ENCODE measurements at regions not wholly inside any gene's neighbourhood (a gene's known extent, or its start where the extent isn't known, plus 50 kb on each side); places are given as distances from the start of the nearest gene placed in this dataset.

DNA sequence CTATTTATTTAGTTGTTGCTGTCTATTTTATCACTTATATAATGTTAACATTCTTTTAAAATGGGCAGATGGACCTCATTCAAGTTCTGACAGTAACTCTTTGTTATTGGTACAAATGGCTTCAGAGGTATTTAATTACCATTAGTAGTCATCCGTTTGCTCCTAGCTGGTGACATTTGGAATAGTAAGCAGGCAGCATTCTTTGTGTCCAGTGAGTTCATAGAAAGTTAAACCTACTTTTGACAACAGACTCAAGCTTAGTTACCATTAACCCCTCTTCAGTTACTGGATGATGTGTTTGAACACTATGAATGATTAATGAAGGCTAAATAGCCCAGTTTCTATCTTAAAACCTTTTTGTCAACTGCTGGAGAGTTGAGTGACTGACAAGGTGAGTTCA is 500.7 kb upstream of the ATP11B start:
- Mint-ChIP-seq H3K36me3 (ENCODE audit: low read depth) (no peaks in the 10 kb centered on the region), H3K27ac (no peak overlapping the region), H3K27me3 (no peaks in the 10 kb centered on the region), H3K4me3 (no peak overlapping the region), H3K4me1 (no peaks in the 10 kb centered on the region), H3K9me3 (no peaks in the 10 kb centered on the region)
- DNase-seq: no peak
- POLR2A ChIA-PET: no interaction called here
- CTCF ChIA-PET: no interaction called here

DNA sequence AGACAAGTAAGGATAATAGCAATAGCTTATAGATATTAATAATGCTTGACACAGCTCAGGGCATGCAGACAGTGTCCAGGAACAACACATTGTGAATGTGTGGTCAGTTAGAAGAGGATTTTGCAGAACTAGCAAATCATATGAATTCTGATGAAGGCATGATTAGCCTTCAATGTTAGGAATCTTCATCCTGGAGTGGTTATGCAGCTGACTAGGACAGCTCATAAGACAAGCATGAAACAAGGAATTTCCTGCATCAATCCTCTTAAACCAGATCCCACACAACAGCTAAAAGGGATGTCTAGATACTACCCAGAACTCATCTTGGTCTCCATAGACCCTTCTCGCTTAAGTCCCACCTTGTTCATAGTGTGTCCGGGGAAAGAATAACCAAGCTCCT is 499.0 kb upstream of the ATP11B start:
- Mint-ChIP-seq H3K36me3 (ENCODE audit: low read depth) (no peaks in the 10 kb centered on the region), H3K4me1 (no peaks in the 10 kb centered on the region), H3K27me3 (no peaks in the 10 kb centered on the region), H3K27ac (no peak overlapping the region), H3K4me3 (no peak overlapping the region), H3K9me3 (no peaks in the 10 kb centered on the region)
- no peak for DNase-seq
- ChIA-PET CTCF (no interaction called here), POLR2A (no interaction called here)

DNA sequence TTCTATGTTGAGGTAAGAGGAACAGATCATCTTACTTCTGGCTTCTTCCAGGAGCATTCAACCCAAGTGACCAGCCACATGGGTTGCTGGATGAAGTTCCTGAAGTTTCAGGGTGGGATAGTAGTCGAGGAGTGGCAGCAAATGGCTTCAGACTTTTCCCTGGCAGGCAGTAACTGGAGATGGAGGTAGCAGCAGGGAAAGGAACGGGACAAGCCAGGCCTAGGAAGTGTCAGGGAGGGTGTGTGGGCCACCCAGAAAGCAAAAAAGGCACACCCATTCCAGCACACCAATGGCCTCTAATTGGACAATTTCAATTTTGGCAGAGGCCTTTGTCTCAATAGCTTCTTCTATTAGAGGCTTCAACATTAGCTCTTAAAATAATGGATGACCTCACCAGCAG is 498.6 kb upstream of the ATP11B start:
- ChIA-PET CTCF (no interaction called here), POLR2A (no interaction called here)
- Mint-ChIP-seq H3K4me1 (no peaks in the 10 kb centered on the region), H3K9me3 (no peaks in the 10 kb centered on the region), H3K36me3 (ENCODE audit: low read depth) (no peaks in the 10 kb centered on the region), H3K27ac (no peak overlapping the region), H3K4me3 (no peak overlapping the region), H3K27me3 (no peaks in the 10 kb centered on the region)
- no peak for DNase-seq

DNA sequence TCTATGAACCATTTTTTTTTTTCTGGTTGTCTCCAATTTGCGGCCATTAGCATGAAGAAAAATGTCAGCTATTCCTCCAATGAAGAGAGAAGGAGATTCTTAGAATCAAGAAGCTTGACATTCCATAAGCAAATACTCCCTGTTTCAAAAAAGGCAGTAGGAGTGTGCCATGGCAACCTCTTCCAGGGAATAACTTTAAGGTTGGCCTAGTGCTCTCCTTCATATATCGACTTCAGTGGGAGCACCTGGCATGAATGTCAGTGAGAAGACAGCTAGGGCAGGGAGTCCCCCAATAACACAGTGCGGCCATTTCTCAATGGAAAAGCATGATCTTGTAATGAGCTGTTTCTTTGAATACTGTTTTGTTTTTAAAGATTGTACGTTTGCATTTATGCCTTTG is 493.0 kb upstream of the ATP11B start:
- H3K9me3 Mint-ChIP-seq: no peaks in the 10 kb centered on the region
- H3K27me3 Mint-ChIP-seq: no peaks in the 10 kb centered on the region
- no peak for DNase-seq
- CTCF ChIA-PET: no interaction called here
- H3K27ac Mint-ChIP-seq: no peak overlapping the region
- POLR2A ChIA-PET: no interaction called here
- no peaks in the 10 kb centered on the region for H3K4me1 Mint-ChIP-seq
- H3K36me3 Mint-ChIP-seq (ENCODE audit: low read depth): no peaks in the 10 kb centered on the region
- H3K4me3 Mint-ChIP-seq: no peak overlapping the region

DNA sequence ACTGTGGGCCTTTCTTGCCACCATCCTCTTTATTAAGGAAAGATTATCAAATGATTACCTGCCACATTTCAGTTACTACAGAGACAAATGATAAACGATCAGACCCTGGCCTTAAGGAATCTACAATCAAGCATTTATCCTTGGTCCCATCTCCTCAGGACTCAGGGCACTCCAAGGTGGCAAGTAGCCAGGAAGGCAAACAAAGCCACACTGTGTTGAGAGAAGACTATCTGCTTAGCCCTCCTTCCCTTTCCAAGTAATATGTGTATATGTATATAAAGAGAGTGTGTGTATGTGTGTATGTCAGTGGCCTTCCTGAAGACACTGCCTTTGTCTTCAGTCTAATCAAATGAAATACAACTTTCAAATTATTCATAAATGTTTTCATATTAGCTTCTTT is 490.1 kb upstream of the ATP11B start:
- DNase-seq: no peak
- Mint-ChIP-seq H3K27ac (no peak overlapping the region), H3K4me3 (no peak overlapping the region), H3K36me3 (ENCODE audit: low read depth) (no peaks in the 10 kb centered on the region), H3K27me3 (no peaks in the 10 kb centered on the region), H3K9me3 (no peaks in the 10 kb centered on the region), H3K4me1 (no peaks in the 10 kb centered on the region)
- ChIA-PET POLR2A (no interaction called here), CTCF (interaction anchor here (1.6 kb wide), 1 partner anchor 14 kb away, joined by 4 read pairs; no protein-coding TSS in a partner anchor)

DNA sequence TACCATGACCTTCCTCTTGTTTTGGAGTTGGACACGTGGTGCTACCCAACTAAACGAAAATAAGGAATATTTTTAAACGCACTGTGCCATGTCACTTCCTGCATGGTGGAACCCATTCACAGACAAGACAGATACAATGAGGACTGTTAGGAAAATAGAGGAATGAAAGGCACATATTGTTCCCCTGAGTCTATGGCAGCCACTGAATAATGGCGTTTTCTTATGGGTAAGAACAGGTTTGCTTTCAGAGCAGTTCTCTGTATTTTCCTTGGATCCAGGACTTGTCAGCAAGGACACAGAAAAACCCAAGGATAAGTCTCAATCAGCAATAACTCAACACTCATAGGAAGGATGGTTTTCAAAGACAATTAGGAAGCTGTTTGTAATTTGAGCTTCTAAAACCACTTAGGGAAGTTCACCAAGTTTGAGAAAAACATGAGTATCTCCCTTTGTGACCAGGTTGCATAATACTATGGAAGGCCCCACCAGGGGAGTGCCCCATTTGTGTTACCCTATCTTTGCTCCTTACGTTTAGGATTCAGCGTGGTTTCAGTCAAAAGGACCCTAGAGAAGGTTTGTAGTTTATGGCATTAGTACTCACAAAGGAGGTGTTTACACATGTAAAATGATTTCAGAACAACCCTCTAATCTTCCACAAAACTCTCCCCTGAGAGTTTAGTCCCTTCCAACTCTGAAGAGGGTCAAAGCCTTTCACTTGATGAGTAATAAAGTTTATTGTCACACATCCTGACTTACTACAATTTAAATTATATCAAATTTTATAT is 487.2 kb upstream of the ATP11B start:
- Mint-ChIP-seq H3K4me3 (no peak overlapping the region), H3K4me1 (no peaks in the 10 kb centered on the region), H3K9me3 (no peaks in the 10 kb centered on the region), H3K36me3 (ENCODE audit: low read depth) (no peaks in the 10 kb centered on the region), H3K27ac (no peak overlapping the region), H3K27me3 (no peaks in the 10 kb centered on the region)
- ChIA-PET CTCF (no interaction called here), POLR2A (no interaction called here)
- no peak for DNase-seq

DNA sequence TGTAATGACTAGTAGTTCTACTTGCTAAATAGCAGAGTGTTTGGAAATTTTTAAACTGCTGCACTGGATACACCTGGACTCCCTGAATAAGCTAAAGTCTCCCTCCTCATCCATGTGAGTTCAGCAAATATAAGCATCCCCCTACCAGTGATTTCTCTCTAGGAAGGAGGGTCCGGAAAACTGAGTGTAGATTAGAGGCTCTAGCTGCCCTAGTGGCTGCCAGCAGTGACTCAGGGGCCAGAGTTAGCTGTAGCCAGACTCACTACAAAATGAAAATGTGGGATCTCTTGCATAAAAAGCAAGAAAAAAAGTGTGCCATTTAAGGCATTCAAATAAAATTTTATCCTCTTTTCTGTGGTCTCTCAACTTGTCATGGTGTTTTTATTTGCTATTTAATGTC is 485.0 kb upstream of the ATP11B start:
- Mint-ChIP-seq H3K36me3 (ENCODE audit: low read depth) (no peaks in the 10 kb centered on the region), H3K4me1 (no peaks in the 10 kb centered on the region), H3K4me3 (no peak overlapping the region)

DNA sequence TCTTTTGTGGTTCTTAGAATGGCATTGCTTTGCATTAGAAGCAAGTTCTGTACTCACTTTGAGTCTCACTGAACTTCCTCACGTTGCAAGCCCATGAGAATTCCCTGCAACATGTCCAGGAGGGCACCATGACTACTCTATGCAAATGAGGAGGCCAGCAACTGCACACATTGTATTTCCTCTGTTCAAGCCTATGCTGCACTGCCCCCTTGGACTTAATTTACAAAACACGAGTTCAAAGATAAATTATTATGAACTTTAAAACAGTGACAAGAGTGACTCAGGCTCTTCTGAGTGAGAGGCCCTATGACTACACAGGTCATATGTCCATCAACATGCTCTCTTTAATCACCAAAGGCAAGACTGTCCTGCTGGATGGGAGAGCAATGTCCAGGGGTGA is 484.2 kb upstream of the ATP11B start:
- DNase-seq: no peak
- H3K4me1 Mint-ChIP-seq: no peaks in the 10 kb centered on the region
- POLR2A ChIA-PET: no interaction called here
- H3K27ac Mint-ChIP-seq: no peak overlapping the region
- H3K4me3 Mint-ChIP-seq: no peak overlapping the region
- no peaks in the 10 kb centered on the region for H3K27me3 Mint-ChIP-seq
- peaks cover 3% of the 10 kb centered on the region for H3K9me3 Mint-ChIP-seq
- no peaks in the 10 kb centered on the region for H3K36me3 Mint-ChIP-seq (ENCODE audit: low read depth)
- CTCF ChIA-PET: no interaction called here

More for the DNA sequence above, 485.0 kb upstream of the ATP11B start:
- H3K27ac Mint-ChIP-seq: no peak overlapping the region
- CTCF ChIA-PET: no interaction called here
- no peaks in the 10 kb centered on the region for H3K27me3 Mint-ChIP-seq
- POLR2A ChIA-PET: no interaction called here
- H3K9me3 Mint-ChIP-seq: peaks cover 3% of the 10 kb centered on the region
- no peak for DNase-seq

DNA sequence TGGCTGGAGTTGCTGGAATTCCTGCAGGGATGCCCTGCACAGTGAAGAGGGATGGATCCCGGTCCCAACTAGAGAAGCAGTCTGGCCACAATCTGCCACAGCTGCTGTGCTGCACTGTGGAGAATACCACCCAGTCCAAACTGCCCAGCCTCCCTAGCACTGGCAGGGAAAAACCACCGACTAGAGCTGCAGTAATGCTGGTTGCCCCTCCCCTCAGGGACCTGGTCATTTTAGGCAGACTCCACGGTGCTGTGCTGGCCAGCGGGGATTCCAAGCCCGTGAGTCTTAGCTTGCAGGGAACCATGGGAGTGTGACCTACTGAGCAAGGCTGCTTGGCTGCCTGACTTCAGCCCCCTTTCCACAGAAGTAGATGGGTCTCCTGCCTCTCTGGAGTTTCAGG is 478.0 kb upstream of the ATP11B start:
- no peak overlapping the region for H3K27ac Mint-ChIP-seq
- H3K9me3 Mint-ChIP-seq: peaks cover 13% of the 10 kb centered on the region
- H3K27me3 Mint-ChIP-seq: no peaks in the 10 kb centered on the region
- no peak for DNase-seq
- POLR2A ChIA-PET: no interaction called here
- CTCF ChIA-PET: no interaction called here
- H3K36me3 Mint-ChIP-seq (ENCODE audit: low read depth): no peaks in the 10 kb centered on the region
- H3K4me3 Mint-ChIP-seq: no peak overlapping the region
- no peaks in the 10 kb centered on the region for H3K4me1 Mint-ChIP-seq

DNA sequence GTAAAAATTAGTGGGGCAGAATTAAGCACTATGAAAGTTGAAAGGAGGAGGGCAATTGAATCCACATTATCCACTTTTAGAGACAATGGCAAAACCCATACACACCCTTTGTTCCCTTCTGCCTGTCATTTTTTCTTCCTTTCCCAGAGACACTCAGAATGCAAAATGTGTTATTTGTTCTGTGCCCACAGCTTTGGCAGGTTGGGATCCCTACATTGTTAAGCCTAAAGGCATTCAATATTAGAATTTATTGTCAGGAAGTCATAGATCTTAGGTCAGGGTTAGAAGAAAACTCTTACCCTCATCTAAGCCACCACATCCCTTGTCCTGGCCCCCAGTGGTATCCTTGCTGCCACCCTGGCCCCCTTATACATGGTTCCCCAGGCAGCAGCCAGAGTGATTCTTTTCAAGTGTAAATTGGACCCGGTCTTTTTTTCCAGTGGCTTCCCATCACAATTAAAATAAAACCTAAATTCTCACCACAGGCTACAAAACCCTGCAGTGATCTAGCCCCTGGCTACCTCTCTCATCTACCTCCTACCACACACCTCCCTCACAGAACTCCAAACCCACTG is 470.1 kb upstream of the ATP11B start:
- H3K9me3 Mint-ChIP-seq: peaks cover 12% of the 10 kb centered on the region
- DNase-seq: no peak
- H3K36me3 Mint-ChIP-seq (ENCODE audit: low read depth): no peaks in the 10 kb centered on the region
- ChIA-PET CTCF (no interaction called here), POLR2A (no interaction called here)
- H3K4me3 Mint-ChIP-seq: no peak overlapping the region
- H3K4me1 Mint-ChIP-seq: no peaks in the 10 kb centered on the region
- H3K27ac Mint-ChIP-seq: no peak overlapping the region
- no peaks in the 10 kb centered on the region for H3K27me3 Mint-ChIP-seq

DNA sequence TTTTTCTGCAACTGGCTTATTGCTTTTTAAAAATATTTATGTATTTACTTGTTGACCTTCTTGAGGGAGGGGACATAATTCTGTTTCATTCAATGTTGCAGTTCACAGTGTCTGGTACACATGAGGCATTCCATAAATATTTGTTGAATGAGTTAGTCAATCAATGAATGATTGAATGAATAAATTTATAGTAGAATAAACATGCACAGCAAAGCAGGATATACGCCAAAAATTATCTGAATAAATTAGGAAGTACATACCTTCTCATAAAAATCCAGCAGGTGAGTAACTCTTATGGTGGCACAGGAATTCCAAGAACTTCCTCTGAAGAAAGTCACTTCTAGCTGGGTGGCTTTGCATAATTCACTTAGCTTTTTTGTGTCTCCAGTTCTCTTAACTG is 469.4 kb upstream of the ATP11B start:
- ChIA-PET CTCF (no interaction called here), POLR2A (no interaction called here)
- Mint-ChIP-seq H3K4me3 (no peak overlapping the region), H3K27me3 (no peaks in the 10 kb centered on the region), H3K9me3 (peaks cover 12% of the 10 kb centered on the region), H3K27ac (no peak overlapping the region), H3K4me1 (no peaks in the 10 kb centered on the region), H3K36me3 (ENCODE audit: low read depth) (no peaks in the 10 kb centered on the region)
- no peak for DNase-seq

DNA sequence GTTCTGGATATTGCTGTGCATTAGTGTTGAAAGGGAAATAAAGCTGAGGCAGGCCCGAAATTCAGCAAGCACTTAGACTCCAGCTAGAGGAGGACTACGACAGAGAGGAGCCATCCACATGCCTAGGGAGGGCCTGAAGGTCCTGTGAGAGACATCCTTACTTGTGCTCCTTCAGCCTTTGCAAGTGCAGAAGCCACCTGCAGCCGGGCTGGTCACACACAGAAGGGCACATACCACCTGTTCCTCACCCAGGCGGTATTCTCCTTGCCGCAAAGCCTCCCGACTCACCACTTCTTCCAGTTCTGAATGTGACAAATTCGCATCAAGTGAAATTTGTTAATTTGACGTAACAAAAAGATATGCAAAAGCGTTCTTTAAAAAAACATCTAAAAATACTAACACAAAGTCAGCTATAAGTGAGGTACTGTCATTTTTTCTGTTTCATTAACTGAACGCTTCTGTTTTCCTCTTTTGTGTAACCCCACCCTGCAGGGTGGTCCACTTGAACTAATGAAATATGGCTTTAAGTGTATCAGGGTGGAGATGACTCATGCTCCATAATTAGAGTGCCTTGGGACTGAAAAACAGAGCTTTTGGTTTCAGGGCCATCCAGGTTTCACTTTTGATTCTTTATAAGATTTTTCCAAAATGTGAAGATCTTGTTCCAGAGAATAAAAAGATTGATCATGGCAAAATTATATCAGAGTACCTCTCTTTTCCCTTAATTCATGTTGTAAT is 467.9 kb upstream of the ATP11B start:
- Mint-ChIP-seq H3K4me1 (no peaks in the 10 kb centered on the region), H3K27me3 (no peaks in the 10 kb centered on the region), H3K27ac (no peak overlapping the region), H3K9me3 (peaks cover under 1% of the 10 kb centered on the region), H3K4me3 (no peak overlapping the region), H3K36me3 (ENCODE audit: low read depth) (no peaks in the 10 kb centered on the region)
- ChIA-PET POLR2A (no interaction called here), CTCF (no interaction called here)
- no peak for DNase-seq

DNA sequence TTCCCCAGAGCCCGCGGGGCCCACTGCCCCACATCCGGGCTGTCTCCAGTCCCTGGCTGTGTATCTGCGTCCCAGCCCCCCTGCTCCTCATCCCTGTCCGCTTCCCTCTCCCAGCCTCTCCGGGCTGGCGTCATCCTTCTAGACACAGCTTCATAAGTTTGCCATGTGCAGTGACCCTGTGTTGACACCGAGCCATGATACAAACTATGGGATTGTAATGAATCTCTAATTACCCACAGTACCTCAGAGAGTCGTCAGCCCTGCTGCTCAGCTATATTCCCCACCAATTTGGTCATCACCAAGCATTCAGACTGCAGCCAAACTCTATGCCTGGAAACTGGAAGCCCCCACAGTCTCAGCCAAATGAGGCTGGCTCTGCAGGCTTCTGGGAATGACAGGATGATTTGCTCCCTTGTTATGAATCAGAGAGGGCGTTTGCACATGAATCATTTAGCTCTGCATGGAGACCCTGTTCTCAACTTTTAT is 466.1 kb upstream of the ATP11B start:
- no peak overlapping the region for H3K27ac Mint-ChIP-seq
- H3K9me3 Mint-ChIP-seq: no peaks in the 10 kb centered on the region
- H3K36me3 Mint-ChIP-seq (ENCODE audit: low read depth): no peaks in the 10 kb centered on the region
- no peaks in the 10 kb centered on the region for H3K4me1 Mint-ChIP-seq
- no peak for DNase-seq
- H3K27me3 Mint-ChIP-seq: no peaks in the 10 kb centered on the region
- H3K4me3 Mint-ChIP-seq: no peak overlapping the region
- CTCF ChIA-PET: no interaction called here
- POLR2A ChIA-PET: no interaction called here

DNA sequence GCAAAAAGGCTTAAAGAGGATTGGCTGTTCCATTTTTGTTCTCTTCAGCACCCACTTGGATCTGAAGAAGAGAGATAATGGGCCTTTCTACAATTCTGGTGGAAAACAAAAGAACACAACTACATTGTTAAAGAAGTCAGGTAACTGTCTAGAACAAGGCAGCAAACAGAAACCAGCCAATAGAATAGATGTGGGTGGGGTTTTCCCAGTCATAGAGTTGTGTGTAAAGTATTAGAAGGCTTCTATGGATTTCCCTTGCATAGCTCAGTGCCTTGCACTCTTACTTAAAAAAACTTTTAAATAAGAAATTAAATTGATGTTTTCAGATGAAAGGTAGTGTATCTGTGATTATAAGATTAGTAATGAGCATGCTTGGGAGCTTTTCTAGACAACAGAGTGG is 462.7 kb upstream of the ATP11B start:
- no peaks in the 10 kb centered on the region for H3K9me3 Mint-ChIP-seq
- H3K36me3 Mint-ChIP-seq (ENCODE audit: low read depth): no peaks in the 10 kb centered on the region
- H3K27me3 Mint-ChIP-seq: no peaks in the 10 kb centered on the region
- POLR2A ChIA-PET: no interaction called here
- no peaks in the 10 kb centered on the region for H3K4me1 Mint-ChIP-seq
- H3K27ac Mint-ChIP-seq: no peak overlapping the region
- DNase-seq: no peak
- CTCF ChIA-PET: no interaction called here
- no peak overlapping the region for H3K4me3 Mint-ChIP-seq

Data from activated CD4-positive, alpha-beta T cell treated with anti-CD3 and anti-CD28 coated beads, Interleukin-2, amount 10 ng/mL, durations not matched to agents 7 days and 5 days (primary cell).